ENCODE measurements at regions not wholly inside any gene's neighbourhood (a gene's known extent, or its start where the extent isn't known, plus 50 kb on each side); places are given as distances from the start of the nearest gene placed in this dataset.

- DNase-seq: no peak
- intact Hi-C loops (cut with DNase I): no loop called here
Observed at GRCh38 chr5:101176605-101177004, 273.5 kb upstream of the ST8SIA4 start.

- intact Hi-C loops (cut with DNase I): no loop called here
- DNase-seq: no peak
Observed at GRCh38 chr5:101174981-101175380, 271.9 kb upstream of the ST8SIA4 start.

- no peak for DNase-seq
- intact Hi-C loops (cut with DNase I): no loop called here
Observed at GRCh38 chr5:101163088-101163487, 260.0 kb upstream of the ST8SIA4 start.

- intact Hi-C loops (cut with DNase I): no loop called here
- peak in 8 of 42 donors; percentile 2 to 45 (median 17) for DNase-seq
Observed at GRCh38 chr5:101160002-101160401, 256.9 kb upstream of the ST8SIA4 start.

GRCh38 chr5:101159006-101159405, 255.9 kb upstream of the ST8SIA4 start:
- DNase-seq: no peak
- intact Hi-C loops (cut with DNase I): no loop called here

- intact Hi-C loops (cut with DNase I): no loop called here
- DNase-seq: no peak
Observed at GRCh38 chr5:101153526-101153925, 250.4 kb upstream of the ST8SIA4 start.

- no peak for DNase-seq
- intact Hi-C loops (cut with DNase I): no loop called here
Observed at GRCh38 chr5:101143526-101143925, 240.4 kb upstream of the ST8SIA4 start.

GRCh38 chr5:101142102-101142501, 239.0 kb upstream of the ST8SIA4 start:
- intact Hi-C loops (cut with DNase I): no loop called here
- no peak for DNase-seq

GRCh38 chr5:101136454-101136853, 233.4 kb upstream of the ST8SIA4 start:
- no peak for DNase-seq
- intact Hi-C loops (cut with DNase I): no loop called here

GRCh38 chr5:101123363-101123762, 220.3 kb upstream of the ST8SIA4 start:
- intact Hi-C loops (cut with DNase I): no loop called here
- DNase-seq: no peak

GRCh38 chr5:101112645-101113044, 209.6 kb upstream of the ST8SIA4 start:
- intact Hi-C loops (cut with DNase I): no loop called here

GRCh38 chr5:101103874-101104273, 200.8 kb upstream of the ST8SIA4 start:
- intact Hi-C loops (cut with DNase I): no loop called here
- no peak for DNase-seq

More at GRCh38 chr5:101112645-101113044, 209.6 kb upstream of the ST8SIA4 start:
- no peak for DNase-seq

- no peak for DNase-seq
- intact Hi-C loops (cut with DNase I): no loop called here
Observed at GRCh38 chr5:101102506-101102905, 199.4 kb upstream of the ST8SIA4 start.

- intact Hi-C loops (cut with DNase I): no loop called here
- DNase-seq: no peak
Observed at GRCh38 chr5:101091902-101092301, 188.8 kb upstream of the ST8SIA4 start.

GRCh38 chr5:101084353-101084752, 181.3 kb upstream of the ST8SIA4 start:
- intact Hi-C loops (cut with DNase I): no loop called here
- no peak for DNase-seq

GRCh38 chr5:101080462-101081240, 177.6 kb upstream of the ST8SIA4 start:
- intact Hi-C loops (cut with DNase I): no loop called here
- no peak for DNase-seq

- DNase-seq: no peak
- intact Hi-C loops (cut with DNase I): no loop called here
Observed at GRCh38 chr5:101068298-101068697, 165.2 kb upstream of the ST8SIA4 start.

GRCh38 chr5:101067429-101067828, 164.3 kb upstream of the ST8SIA4 start:
- intact Hi-C loops (cut with DNase I): no loop called here
- DNase-seq: no peak

- DNase-seq: no peak
- intact Hi-C loops (cut with DNase I): no loop called here
Observed at GRCh38 chr5:101062902-101063301, 159.8 kb upstream of the ST8SIA4 start.

- intact Hi-C loops (cut with DNase I): no loop called here
Observed at GRCh38 chr5:101047181-101047580, 144.1 kb upstream of the ST8SIA4 start.

GRCh38 chr5:101045689-101046088, 142.6 kb upstream of the ST8SIA4 start:
- DNase-seq: no peak
- intact Hi-C loops (cut with DNase I): no loop called here

More at GRCh38 chr5:101047181-101047580, 144.1 kb upstream of the ST8SIA4 start:
- DNase-seq: no peak
